GM12872 (cell line): ENCODE measurements at regions not wholly inside any gene's neighbourhood (a gene's known extent, or its start where the extent isn't known, plus 50 kb on each side); places are given as distances from the start of the nearest gene placed in this dataset.

Source experiments
- CTCF ChIP-seq: IDR thresholded peaks from 3 replicates; pipeline ENCODE4 v1.5.1; 2011; ENCODE audit warnings: low read depth, mild to moderate bottlenecking, low read length, moderate library complexity; ENCODE audit not compliant: insufficient read depth

- TF ChIP-seq CTCF, result no peak
Observed at GRCh38 chr6:96743496-96743895, 93.8 kb downstream of the GPR63 start.

GRCh38 chr6:96742702-96743101 lies 94.6 kb downstream of the GPR63 start:
- TF ChIP-seq CTCF, result no peak

GRCh38 chr6:96735332-96735731 lies 101.9 kb downstream of the GPR63 start:
- no peak for TF ChIP-seq CTCF

GRCh38 chr6:96727144-96727543 lies 110.1 kb downstream of the GPR63 start:
- TF ChIP-seq CTCF, result no peak

- TF ChIP-seq CTCF, result no peak
Observed at GRCh38 chr6:96725296-96725695, 112.0 kb downstream of the GPR63 start.

- TF ChIP-seq CTCF, result no peak
Observed at GRCh38 chr6:96724641-96725040, 112.6 kb downstream of the GPR63 start.

- TF ChIP-seq CTCF, result no peak
Observed at GRCh38 chr6:96723362-96723761, 113.9 kb downstream of the GPR63 start.

- no peak for TF ChIP-seq CTCF
Observed at GRCh38 chr6:96721227-96721626, 116.0 kb downstream of the GPR63 start.
